K562 (cell line): ENCODE measurements at regions not wholly inside any gene's neighbourhood (a gene's known extent, or its start where the extent isn't known, plus 50 kb on each side); places are given as distances from the start of the nearest gene placed in this dataset.

ENCODE experiments used
- ATAC-seq: fragments of 200-7000 bp; cut with Tn5 transposase; 3 replicates; pipeline ENCODE4 v1.9.1; 2020; ENCODE audit warnings: moderate library complexity
- BruUV-seq: library from RNA; stranded (reverse); fragments of 400-500 nt; replicated peaks from 2 replicates; lab custom pipeline; 2021; lab: Mats Ljungman, UMichigan
- CTCF ChIA-PET: fragments of 300-600 bp; formaldehyde crosslinking; extraction: SDS; loops from one replicate; lab custom pipeline; 2021; ENCODE audit warnings: low intra/inter-chr PET ratio; lab: Yijun Ruan, JAX
- POLR2A ChIA-PET: fragments of 300-600, 350-650 bp; sonication (Branson Sonifier 250); formaldehyde crosslinking; extraction: SDS; loops from one replicate; lab custom pipeline; 2021; ENCODE audit warnings: antibody characterized with exemption, inconsistent platforms; lab: Yijun Ruan, JAX
- DNase-seq, 4 experiments: peaks; one replicate each; pipeline versions ENCODE4 v3.0.0 to v3.0.0-alpha.2; 2011 to 2018; ENCODE audit warnings: low spot score in 3 of 4, mixed read lengths in 3 of 4; ENCODE audit errors: extremely low read depth in 1 of 4
- FAIRE-seq: peaks from 2 replicates; lab custom pipeline; 2011; peaks lifted over from hg19 to GRCh38; lab: Jason Lieb, UNC
- H2AFZ ChIP-seq: 2 replicates; pipeline ENCODE4 v1.6.0; 2011; ENCODE audit warnings: low read depth, low read length, control low read depth, inconsistent platforms
- H3K27ac ChIP-seq: fragments of 200-600 bp; 3 replicates; pipeline ENCODE4 v1.8.0; 2011; ENCODE audit warnings: low read depth, mild to moderate bottlenecking, control low read depth, inconsistent platforms, low read length, moderate library complexity, mixed read lengths; ENCODE audit errors: extremely low read depth
- H3K27me3 ChIP-seq, 2 experiments: fragments of 300-600 bp in 1 of 2; 2 replicates in 1 of 2; 3 replicates in 1 of 2; pipeline versions ENCODE4 v1.6.0 to v1.8.0; 2011; ENCODE audit warnings: inconsistent platforms in 2 of 2, low read length in 2 of 2, mild to moderate bottlenecking in 1 of 2, mixed read lengths in 1 of 2, moderate library complexity in 1 of 2; ENCODE audit not compliant: control insufficient read depth in 2 of 2, insufficient read depth in 2 of 2
- H3K36me3 ChIP-seq: fragments of 300-600 bp; 3 replicates; pipeline ENCODE4 v1.8.0; 2011; ENCODE audit warnings: mild to moderate bottlenecking, low read length, inconsistent platforms; ENCODE audit not compliant: control insufficient read depth, insufficient read depth
- H3K4me1 ChIP-seq, 2 experiments: fragments of 200-600 bp in 1 of 2; replicated peaks in 1 of 2; 2 replicates in 1 of 2; 3 replicates in 1 of 2; pipeline versions ENCODE4 v1.5.1 to v1.8.0; 2011; ENCODE audit warnings: inconsistent platforms in 2 of 2, low read length in 2 of 2, mild to moderate bottlenecking in 1 of 2, mixed read lengths in 1 of 2, moderate library complexity in 1 of 2; ENCODE audit not compliant: control insufficient read depth in 2 of 2, insufficient read depth in 2 of 2
- H3K4me2 ChIP-seq: 2 replicates; pipeline ENCODE4 v1.6.1; 2011; ENCODE audit warnings: low read length, control low read depth, inconsistent platforms, mixed read lengths; ENCODE audit not compliant: insufficient read depth
- H3K4me3 ChIP-seq: fragments of 200-600 bp; sonication (generic), shearing (Covaris generic); 2 replicates; pipeline ENCODE4 v1.5.1; 2016; ENCODE audit warnings: control low read depth, inconsistent platforms
- H3K79me2 ChIP-seq: fragments of 200-600 bp; 3 replicates; pipeline ENCODE4 v1.8.0; 2011; ENCODE audit warnings: low read length, inconsistent platforms; ENCODE audit not compliant: control insufficient read depth, insufficient read depth
- H3K9ac ChIP-seq, 2 experiments: 2 replicates each; pipeline versions ENCODE4 v1.6.0 to v1.6.1; 2011; ENCODE audit warnings: low read depth in 2 of 2, low read length in 2 of 2, control low read depth in 1 of 2, inconsistent platforms in 1 of 2, mild to moderate bottlenecking in 1 of 2, mixed read lengths in 1 of 2; ENCODE audit not compliant: insufficient read depth in 1 of 2
- H3K9me1 ChIP-seq: one replicate; pipeline ENCODE4 v1.6.0; 2011; ENCODE audit warnings: inconsistent platforms, mild to moderate bottlenecking, low read length, moderate library complexity; ENCODE audit not compliant: control insufficient read depth, insufficient read depth
- H3K9me3 ChIP-seq: replicated peaks from 2 replicates; pipeline ENCODE4 v1.5.1; 2011; ENCODE audit warnings: low read depth, low read length, inconsistent platforms; ENCODE audit not compliant: control insufficient read depth, insufficient read depth
- H4K20me1 ChIP-seq: replicated peaks from 2 replicates; pipeline ENCODE4 v1.6.1; 2011; ENCODE audit warnings: low read length, inconsistent platforms, mixed read lengths; ENCODE audit not compliant: control insufficient read depth, insufficient read depth
- BDP1 ChIP-seq: IDR thresholded peaks from 3 replicates; pipeline ENCODE4 v1.6.1; 2011; ENCODE audit not compliant: insufficient read length, insufficient read depth
- CBFA2T2 ChIP-seq: fragments of 450-650 bp; conservative IDR thresholded peaks from 2 replicates; pipeline ENCODE4 v1.6.1; 2017; ENCODE audit warnings: mild to moderate bottlenecking
- KAT8 ChIP-seq: fragments of 450-650 bp; IDR thresholded peaks from 2 replicates; pipeline ENCODE4 v1.6.1; 2016; ENCODE audit warnings: low read depth, mild to moderate bottlenecking
- LARP7 ChIP-seq: fragments of 450-650 bp; IDR thresholded peaks from 2 replicates; pipeline ENCODE4 v1.6.1; 2016
- MCM3 ChIP-seq: fragments of 450-650 bp; IDR thresholded peaks from 2 replicates; pipeline ENCODE4 v1.6.1; 2016
- NCOA1 ChIP-seq: fragments of 450-650 bp; IDR thresholded peaks from 2 replicates; pipeline ENCODE4 v1.6.1; 2016; ENCODE audit warnings: low read depth
- PRMT5 ChIP-seq: sonication (generic); formaldehyde crosslinking; IDR thresholded peaks from 2 replicates; pipeline ENCODE4 v1.5.0; 2020; ENCODE audit warnings: missing genetic modification reagents
- THRAP3 ChIP-seq: fragments of 450-650 bp; IDR thresholded peaks from 2 replicates; pipeline ENCODE4 v1.6.1; 2016; ENCODE audit warnings: mild to moderate bottlenecking, inconsistent platforms, borderline replicate concordance
- ZNF76 ChIP-seq: fragments of 250-450 bp; sonication (Bioruptor Pico); IDR thresholded peaks from 2 replicates; pipeline ENCODE4 v1.4.0; 2020; ENCODE audit warnings: mild to moderate bottlenecking, moderate library complexity, borderline replicate concordance
- WGBS: fragments of 100-300 bp; shearing (Covaris generic); methylation state at CpG from one replicate; pipeline ENCODE4 v1.1.6; 2016; ENCODE audit warnings: low coverage, mixed read lengths; ENCODE audit not compliant: insufficient coverage; ENCODE audit errors: missing lambda C conversion rate; 5-methylcytosine and 5-hydroxymethylcytosine counted together
- in situ Hi-C: fragments of 300-500 bp; cut with MboI; formaldehyde crosslinking; loops from 4 replicates; pipeline ENCODE4 v1.15.0; 2018; ENCODE audit warnings: inconsistent platforms, mixed read lengths
- intact Hi-C: fragments of 100-400 bp; cut with micrococcal nuclease; formaldehyde crosslinking; loops from 2 replicates; pipeline ENCODE4 v1.14.2; 2022

DNA sequence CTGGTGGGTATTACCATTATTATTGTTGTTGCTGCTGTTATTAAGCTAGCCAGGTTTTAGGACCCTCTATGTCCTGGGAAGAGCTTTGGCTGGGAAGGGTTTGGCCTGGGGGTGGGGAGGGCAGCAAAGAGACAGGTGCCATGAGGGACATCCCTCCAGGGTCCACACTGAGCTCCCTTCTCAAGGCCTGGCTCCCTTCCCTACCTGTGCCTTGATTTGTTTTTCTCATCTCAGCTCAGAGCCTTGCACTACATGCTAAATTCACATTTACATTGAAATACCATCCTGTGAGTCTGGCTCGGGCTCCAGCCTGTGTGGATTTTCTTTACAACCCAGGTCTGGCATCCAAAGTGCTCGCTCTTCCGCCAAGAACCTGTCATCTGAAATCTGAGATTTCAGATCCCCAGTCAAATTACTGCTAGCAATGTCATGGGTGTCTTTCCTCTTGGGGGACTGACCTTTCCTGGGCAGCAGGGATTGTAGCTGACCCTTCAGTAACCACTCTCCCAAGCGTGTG lies 536.3 kb downstream of the PTPRU start (continued):
- no peak for TF ChIP-seq BDP1

DNA sequence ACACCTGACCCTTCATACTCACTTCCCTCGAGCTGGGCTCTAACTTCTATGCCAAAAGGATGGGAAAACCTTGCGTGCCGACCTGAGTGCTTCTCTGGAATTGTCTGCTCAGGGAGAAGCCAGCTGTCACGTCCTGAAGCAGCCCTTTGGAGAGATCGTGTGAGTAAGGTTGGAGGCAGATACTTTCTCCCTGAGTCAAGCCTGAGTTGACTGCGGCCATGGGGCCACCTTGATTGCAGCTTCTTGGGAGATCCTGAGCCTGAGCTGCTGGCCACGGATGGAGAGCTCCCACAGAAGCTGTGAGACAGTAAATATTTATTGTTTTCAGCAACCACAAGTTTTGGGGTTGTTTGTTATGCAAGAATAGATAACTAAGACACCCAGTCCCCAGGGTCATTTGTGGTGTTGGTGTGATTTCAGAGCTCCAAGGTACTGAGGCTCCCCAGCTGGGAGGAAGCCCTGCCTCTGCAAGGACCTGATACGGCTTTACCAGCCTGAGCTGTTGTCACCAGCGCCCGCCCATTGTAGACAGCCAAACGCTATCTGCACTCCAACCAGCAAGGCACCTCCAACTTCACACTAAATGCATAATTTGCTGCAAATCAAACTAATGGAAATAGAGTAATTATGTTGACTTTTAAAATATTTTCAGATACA lies 531.6 kb downstream of the PTPRU start:
- in situ Hi-C loops, result no loop called here
- no peak for FAIRE-seq
- H3K27ac ChIP-seq, result no peak overlapping the region

More for the DNA sequence above, 531.6 kb downstream of the PTPRU start:
- intact Hi-C loops, result no loop called here
- no TSS peak for BruUV-seq
- no peaks in the 10 kb centered on the region for H3K4me1 ChIP-seq
- CTCF ChIA-PET, result no interaction called here
- H3K36me3 ChIP-seq, result no peaks in the 10 kb centered on the region
- H3K4me2 ChIP-seq, result no peak overlapping the region
- H3K9ac ChIP-seq, result no peak overlapping the region
- H3K27me3 ChIP-seq, result peaks cover 0 to 13% of the 10 kb centered on the region in 2 experiments; a peak in 2 of 5 replicates
- DNase-seq (no peak), ATAC-seq (no peak)
- TF ChIP-seq MCM3 (no peak), THRAP3 (no peak), NCOA1 (no peak), LARP7 (no peak), KAT8 (no peak), ZNF76 (CRISPR knock-in tag) (no peak), PRMT5 (CRISPR knock-in tag) (no peak), CBFA2T2 (no peak)
- POLR2A ChIA-PET, result interaction anchor here (1.1 kb wide), 1 partner anchor 70 kb away, joined by 4 read pairs; no protein-coding TSS in a partner anchor
- H3K4me3 ChIP-seq, result no peak overlapping the region
- no peaks in the 10 kb centered on the region for H4K20me1 ChIP-seq
- H3K79me2 ChIP-seq, result no peaks in the 10 kb centered on the region
- H2AFZ ChIP-seq, result no peak overlapping the region
- no peaks in the 10 kb centered on the region for H3K9me1 ChIP-seq
- H3K9me3 ChIP-seq, result no peaks in the 10 kb centered on the region
- 1% methylated on average over 11 of the region's 11 CpGs for WGBS
